Liver (tissue), 8 donors: ENCODE measurements at regions not wholly inside any gene's neighbourhood (a gene's known extent, or its start where the extent isn't known, plus 50 kb on each side); places are given as distances from the start of the nearest gene placed in this dataset.

Source experiments
- DNase-seq: peaks from one replicate; pipeline ENCODE4 v3.0.0-alpha.2; 2017; ENCODE audit warnings: low spot score
- H3K27ac ChIP-seq, 2 donors: one replicate each; pipeline ENCODE4 v1.7.0; 2013; ENCODE audit warnings: inconsistent platforms in 2 of 2, low read length in 2 of 2, control low read depth in 1 of 2, low read depth in 1 of 2, mild to moderate bottlenecking in 1 of 2
- H3K27me3 ChIP-seq, 4 donors: one replicate each; pipeline versions ENCODE4 v1.6.1 to v1.7.0; 2013; ENCODE audit warnings: low read length in 3 of 4, inconsistent platforms in 1 of 4, mild to moderate bottlenecking in 1 of 4, moderate library complexity in 1 of 4; ENCODE audit not compliant: control insufficient read depth in 4 of 4, insufficient read depth in 4 of 4
- H3K36me3 ChIP-seq, 4 donors: one replicate each; pipeline versions ENCODE4 v1.6.1 to v1.7.0; 2013; ENCODE audit warnings: low read length in 3 of 4, mild to moderate bottlenecking in 3 of 4, low read depth in 1 of 4, moderate library complexity in 1 of 4; ENCODE audit not compliant: control insufficient read depth in 4 of 4, insufficient read depth in 3 of 4
- H3K4me1 ChIP-seq, 4 donors: one replicate each; pipeline versions ENCODE4 v1.6.1 to v1.7.0; 2013; ENCODE audit warnings: low read length in 3 of 4, mild to moderate bottlenecking in 3 of 4, moderate library complexity in 1 of 4; ENCODE audit not compliant: control insufficient read depth in 4 of 4, insufficient read depth in 4 of 4
- H3K4me3 ChIP-seq, 3 donors: one replicate each; pipeline versions ENCODE4 v1.6.1 to v1.7.0; 2013; ENCODE audit warnings: low read length in 3 of 3, control low read depth in 1 of 3, low read depth in 1 of 3, mild to moderate bottlenecking in 1 of 3
- H3K9ac ChIP-seq, 2 donors: one replicate each; pipeline ENCODE4 v1.7.0; 2013; ENCODE audit warnings: low read length in 2 of 2, mild to moderate bottlenecking in 2 of 2, moderate library complexity in 2 of 2, control low read depth in 1 of 2, low read depth in 1 of 2
- H3K9me3 ChIP-seq, 4 donors: one replicate each; pipeline versions ENCODE4 v1.6.1 to v1.7.0; 2013; ENCODE audit warnings: low read length in 3 of 4; ENCODE audit not compliant: control insufficient read depth in 4 of 4
- CTCF ChIP-seq: fragments of 150-350 bp; IDR thresholded peaks from 2 replicates; pipeline ENCODE4 v1.5.1; 2017; ENCODE audit warnings: improper control_type of control experiment, low read depth, low read length; ENCODE audit not compliant: missing input control
- EGR1 ChIP-seq, 2 donors: IDR thresholded peaks; 2 replicates each; pipeline ENCODE4 v1.6.1; 2016 to 2018; ENCODE audit warnings: antibody characterized with exemption in 2 of 2, low read depth in 2 of 2
- FOXA1 ChIP-seq: IDR thresholded peaks from 2 replicates; pipeline ENCODE4 v1.6.1; 2016; ENCODE audit warnings: antibody characterized with exemption
- FOXA2 ChIP-seq: IDR thresholded peaks from 2 replicates; pipeline ENCODE4 v1.6.1; 2016; ENCODE audit warnings: antibody characterized with exemption
- GABPA ChIP-seq, 2 donors: IDR thresholded peaks in 1 of 2; conservative IDR thresholded peaks in 1 of 2; 2 replicates each; pipeline ENCODE4 v1.6.1; 2016; ENCODE audit warnings: antibody characterized with exemption in 2 of 2, mild to moderate bottlenecking in 1 of 2, moderate library complexity in 1 of 2
- HNF4A ChIP-seq, 2 donors: conservative IDR thresholded peaks; 2 replicates each; pipeline ENCODE4 v1.6.1; 2016; ENCODE audit warnings: antibody characterized with exemption in 2 of 2, mild to moderate bottlenecking in 2 of 2
- HNF4G ChIP-seq: IDR thresholded peaks from 2 replicates; pipeline ENCODE4 v1.6.1; 2016; ENCODE audit warnings: antibody characterized with exemption
- JUND ChIP-seq, 2 donors: IDR thresholded peaks; 2 replicates each; pipeline ENCODE4 v1.6.1; 2016; ENCODE audit warnings: antibody characterized with exemption in 2 of 2
- MAX ChIP-seq: IDR thresholded peaks from 2 replicates; pipeline ENCODE4 v1.6.1; 2016; ENCODE audit warnings: antibody characterized with exemption
- NR2F2 ChIP-seq: IDR thresholded peaks from 2 replicates; pipeline ENCODE4 v1.6.1; 2016; ENCODE audit warnings: antibody characterized with exemption
- RAD21 ChIP-seq, 2 donors: IDR thresholded peaks; 2 replicates each; pipeline ENCODE4 v1.6.1; 2016; ENCODE audit warnings: antibody characterized with exemption in 2 of 2, mild to moderate bottlenecking in 2 of 2
- REST ChIP-seq: IDR thresholded peaks from 2 replicates; pipeline ENCODE4 v1.6.1; 2016; ENCODE audit warnings: antibody characterized with exemption, mild to moderate bottlenecking
- RXRA ChIP-seq, 2 donors: IDR thresholded peaks; 2 replicates each; pipeline ENCODE4 v1.6.1; 2017 to 2018; ENCODE audit warnings: antibody characterized with exemption in 2 of 2, mild to moderate bottlenecking in 1 of 2
- TAF1 ChIP-seq: conservative IDR thresholded peaks from 2 replicates; pipeline ENCODE4 v1.6.1; 2016; ENCODE audit warnings: antibody characterized with exemption, mild to moderate bottlenecking
- YY1 ChIP-seq: IDR thresholded peaks from 2 replicates; pipeline ENCODE4 v1.6.1; 2016; ENCODE audit warnings: antibody characterized with exemption, mild to moderate bottlenecking
- ZBTB33 ChIP-seq: IDR thresholded peaks from 2 replicates; pipeline ENCODE4 v1.6.1; 2016; ENCODE audit warnings: antibody characterized with exemption
- WGBS: extraction: QIAGEN DNeasy Blood & Tissue Kit; methylation state at CpG from one replicate; pipeline ENCODE4 v1.1.7; 2013; 5-methylcytosine and 5-hydroxymethylcytosine counted together
- donor health status: healthy.
- donor health status: healthy.
- donor health status: healthy.
- donor health status: healthy.
- donor health status: healthy.

GRCh38 chr12:4137441-4137840, 136.1 kb upstream of the CCND2 start:
- Histone ChIP-seq H3K27ac (no peak overlapping the region), H3K36me3 (no peaks in the 10 kb centered on the region), H3K9ac (no peak overlapping the region), H3K27me3 (no peaks in the 10 kb centered on the region), H3K9me3 (no peaks in the 10 kb centered on the region), H3K4me3 (no peak overlapping the region), H3K4me1 (no peaks in the 10 kb centered on the region)
- DNase-seq: no peak
- 92% methylated on average over 5 of the region's 5 CpGs for WGBS
- TF ChIP-seq EGR1 (IDR thresholded peaks at IDR 0.05; ENCODE audit: low read depth in 2 of 2): no peak
- no peak for TF ChIP-seq MAX
- no peak for TF ChIP-seq YY1
- TF ChIP-seq JUND (IDR thresholded peaks at IDR 0.05): no peak
- TF ChIP-seq FOXA2: no peak

- no peak overlapping the region for H3K4me3 ChIP-seq
- no peak overlapping the region for H3K9ac ChIP-seq
- no peak for DNase-seq
- TF ChIP-seq NR2F2: no peak
- no peak for TF ChIP-seq JUND (IDR thresholded peaks at IDR 0.05)
- TF ChIP-seq FOXA2: no peak
- no peak for TF ChIP-seq EGR1 (IDR thresholded peaks at IDR 0.05; ENCODE audit: low read depth in 2 of 2)
- TF ChIP-seq TAF1: no peak
- no peak for TF ChIP-seq MAX
- no peak for TF ChIP-seq HNF4A (conservative IDR thresholded peaks at IDR 0.05)
- TF ChIP-seq GABPA (IDR thresholded peaks at IDR 0.05 in 1 of 2, conservative IDR thresholded peaks at IDR 0.05 in 1 of 2): no peak
- no peak for TF ChIP-seq YY1
- no peak for TF ChIP-seq HNF4G
- no peaks in the 10 kb centered on the region for H3K4me1 ChIP-seq
- H3K36me3 ChIP-seq: no peaks in the 10 kb centered on the region
- H3K27ac ChIP-seq: no peak overlapping the region
- WGBS: 71% methylated on average over 5 of the region's 5 CpGs
- no peaks in the 10 kb centered on the region for H3K9me3 ChIP-seq
- H3K27me3 ChIP-seq: no peaks in the 10 kb centered on the region
Measured at GRCh38 chr12:4137015-4137414, 136.5 kb upstream of the CCND2 start.

- Histone ChIP-seq H3K9ac (no peak overlapping the region), H3K27me3 (no peaks in the 10 kb centered on the region), H3K4me3 (no peak overlapping the region), H3K36me3 (no peaks in the 10 kb centered on the region), H3K27ac (no peak overlapping the region), H3K9me3 (peaks cover 0 to 4% (median 0%) of the 10 kb centered on the region in 4 donors), H3K4me1 (no peaks in the 10 kb centered on the region)
- no peak for DNase-seq
- WGBS: 59% methylated on average over 12 of the region's 12 CpGs
- no peak for TF ChIP-seq FOXA1
- TF ChIP-seq ZBTB33: no peak
- no peak for TF ChIP-seq HNF4A (conservative IDR thresholded peaks at IDR 0.05)
- no peak for TF ChIP-seq RXRA (IDR thresholded peaks at IDR 0.05)
- TF ChIP-seq YY1: no peak
- no peak for TF ChIP-seq JUND (IDR thresholded peaks at IDR 0.05)
- TF ChIP-seq REST: no peak
- no peak for TF ChIP-seq EGR1 (IDR thresholded peaks at IDR 0.05; ENCODE audit: low read depth in 2 of 2)
- TF ChIP-seq GABPA (IDR thresholded peaks at IDR 0.05 in 1 of 2, conservative IDR thresholded peaks at IDR 0.05 in 1 of 2): no peak
- TF ChIP-seq CTCF: no peak
- TF ChIP-seq FOXA2: no peak
- TF ChIP-seq NR2F2: no peak
- no peak for TF ChIP-seq MAX
- TF ChIP-seq RAD21 (IDR thresholded peaks at IDR 0.05): no peak
- TF ChIP-seq TAF1: no peak
Measured at GRCh38 chr12:4135919-4136605, 137.5 kb upstream of the CCND2 start.
